Aorta (tissue), 5 donors: ENCODE measurements at regions not wholly inside any gene's neighbourhood (a gene's known extent, or its start where the extent isn't known, plus 50 kb on each side); places are given as distances from the start of the nearest gene placed in this dataset.

Experiments used
- ATAC-seq: fragments of 200-7000 bp; cut with Tn5 transposase; one replicate; pipeline ENCODE4 v1.9.1; 2022; ENCODE audit warnings: moderate library complexity; ENCODE audit not compliant: low FRiP score
- DNase-seq, 2 donors: peaks; one replicate each; pipeline ENCODE4 v3.0.0-alpha.2; 2020
- H3K27ac ChIP-seq, 2 donors: one replicate each; pipeline ENCODE4 v1.5.1; 2013; ENCODE audit warnings: low read length in 2 of 2, mild to moderate bottlenecking in 2 of 2, moderate library complexity in 2 of 2, control low read depth in 1 of 2, inconsistent platforms in 1 of 2, low read depth in 1 of 2
- H3K27me3 ChIP-seq, 2 donors: one replicate each; pipeline ENCODE4 v1.6.1; 2013; ENCODE audit warnings: control low read depth in 1 of 2, low read length in 1 of 2, mild to moderate bottlenecking in 1 of 2, moderate library complexity in 1 of 2; ENCODE audit not compliant: insufficient read depth in 2 of 2, control insufficient read depth in 1 of 2
- H3K36me3 ChIP-seq, 2 donors: one replicate each; pipeline ENCODE4 v1.6.1; 2013; ENCODE audit warnings: control low read depth in 1 of 2, low read length in 1 of 2, mild to moderate bottlenecking in 1 of 2; ENCODE audit not compliant: insufficient read depth in 2 of 2, control insufficient read depth in 1 of 2
- H3K4me1 ChIP-seq, 2 donors: one replicate each; pipeline ENCODE4 v1.6.1; 2013; ENCODE audit warnings: low read length in 2 of 2, control low read depth in 1 of 2, mild to moderate bottlenecking in 1 of 2, moderate library complexity in 1 of 2; ENCODE audit not compliant: insufficient read depth in 2 of 2, control insufficient read depth in 1 of 2
- H3K4me3 ChIP-seq, 2 donors: one replicate each; pipeline ENCODE4 v1.5.1; 2013; ENCODE audit warnings: low read length in 2 of 2, control low read depth in 1 of 2, mild to moderate bottlenecking in 1 of 2
- H3K9me3 ChIP-seq: one replicate; pipeline ENCODE4 v1.6.1; 2013; ENCODE audit warnings: mild to moderate bottlenecking, low read length; ENCODE audit not compliant: control insufficient read depth
- WGBS, 2 donors: extraction: QIAGEN DNeasy Blood & Tissue Kit; methylation state at CpG; one replicate each; pipeline ENCODE4 v1.1.7; 2013; 5-methylcytosine and 5-hydroxymethylcytosine counted together
- intact Hi-C, 2 donors: fragments of 100-400 bp; cut with DNase I; formaldehyde crosslinking; loops; one replicate each; pipeline versions ENCODE4 v1.14.2 to v1.15.0; 2022
- donor health status: healthy with polysubstance abuse.
- donor health status: Bipolar disorder and iron deficiency.
- donor health status: DM: no; HTN: no; CAD: no.
- donor health status: DM: no; HTN: no; CAD: no.
- donor health status: DM: yes; HTN: yes; CAD: no.

- H3K36me3 ChIP-seq: no peaks in the 10 kb centered on the region
- no peak overlapping the region for H3K4me3 ChIP-seq
- intact Hi-C loops: no loop called here
- H3K27ac ChIP-seq: no peak overlapping the region
- 96 to 100% methylated on average over 2 of the region's 2 CpGs for WGBS, 2 donors
- DNase-seq (no peak), ATAC-seq (no peak)
- no peaks in the 10 kb centered on the region for H3K27me3 ChIP-seq
- H3K9me3 ChIP-seq: no peaks in the 10 kb centered on the region
- H3K4me1 ChIP-seq: no peaks in the 10 kb centered on the region
These were observed 78.0 kb downstream of the KCNF1 start for GRCh38 chr2:10989782-10990181.

GRCh38 chr2:10990561-10991111, 78.9 kb downstream of the KCNF1 start:
- Histone ChIP-seq H3K27ac (no peak overlapping the region), H3K9me3 (no peaks in the 10 kb centered on the region), H3K27me3 (no peaks in the 10 kb centered on the region), H3K4me3 (no peak overlapping the region), H3K4me1 (no peaks in the 10 kb centered on the region), H3K36me3 (no peaks in the 10 kb centered on the region)
- intact Hi-C loops: no loop called here
- WGBS, 2 donors: 78 to 85% methylated on average over 5 of the region's 5 CpGs
- ATAC-seq: no peak
- peak in 1 of 2 donors; percentile 43 for DNase-seq

GRCh38 chr2:10992023-10992791, 80.5 kb downstream of the KCNF1 start:
- DNase-seq (no peak), ATAC-seq (no peak)
- Histone ChIP-seq H3K4me3 (no peak overlapping the region), H3K9me3 (no peaks in the 10 kb centered on the region), H3K36me3 (no peaks in the 10 kb centered on the region), H3K4me1 (no peaks in the 10 kb centered on the region), H3K27me3 (no peaks in the 10 kb centered on the region), H3K27ac (no peak overlapping the region)
- 81 to 82% methylated on average over 14 of the region's 14 CpGs for WGBS, 2 donors
- intact Hi-C loops: no loop called here

- 45 to 52% methylated on average over 8 of the region's 8 CpGs for WGBS, 2 donors
- no peaks in the 10 kb centered on the region for H3K9me3 ChIP-seq
- DNase-seq: no peak
- H3K36me3 ChIP-seq: no peaks in the 10 kb centered on the region
- H3K4me3 ChIP-seq: no peak overlapping the region
- ATAC-seq: no peak
- no peaks in the 10 kb centered on the region for H3K27me3 ChIP-seq
- H3K27ac ChIP-seq: no peak overlapping the region
- intact Hi-C loops: no loop called here
- no peaks in the 10 kb centered on the region for H3K4me1 ChIP-seq
These were observed 81.3 kb downstream of the KCNF1 start for GRCh38 chr2:10993001-10993481.

- H3K27me3 ChIP-seq: no peaks in the 10 kb centered on the region
- no peak overlapping the region for H3K4me3 ChIP-seq
- H3K36me3 ChIP-seq: no peaks in the 10 kb centered on the region
- H3K9me3 ChIP-seq: no peaks in the 10 kb centered on the region
- ATAC-seq: no peak
- no peaks in the 10 kb centered on the region for H3K4me1 ChIP-seq
- WGBS, 2 donors: 84 to 85% methylated on average over 13 of the region's 13 CpGs
- intact Hi-C loops: no loop called here
- DNase-seq: no peak
- no peak overlapping the region for H3K27ac ChIP-seq
These were observed 83.7 kb downstream of the KCNF1 start for GRCh38 chr2:10995366-10995970.

GRCh38 chr2:11004199-11004598, 92.5 kb downstream of the KCNF1 start:
- intact Hi-C loops: no loop called here
- Histone ChIP-seq H3K27ac (no peak overlapping the region), H3K9me3 (no peaks in the 10 kb centered on the region), H3K27me3 (peaks cover 0 to 2% of the 10 kb centered on the region in 2 donors), H3K36me3 (no peaks in the 10 kb centered on the region), H3K4me3 (no peak overlapping the region), H3K4me1 (no peaks in the 10 kb centered on the region)
- DNase-seq (no peak), ATAC-seq (no peak)
- WGBS, 2 donors: 82 to 85% methylated on average over 3 of the region's 3 CpGs

- Histone ChIP-seq H3K27ac (no peak overlapping the region), H3K9me3 (no peaks in the 10 kb centered on the region), H3K4me3 (no peak overlapping the region), H3K4me1 (no peaks in the 10 kb centered on the region), H3K36me3 (no peaks in the 10 kb centered on the region), H3K27me3 (peaks cover 0 to 2% of the 10 kb centered on the region in 2 donors)
- intact Hi-C loops: no loop called here
- 66 to 73% methylated on average over 5 of the region's 5 CpGs for WGBS, 2 donors
- ATAC-seq (no peak), DNase-seq (no peak)
These were observed 93.3 kb downstream of the KCNF1 start for GRCh38 chr2:11005032-11005431.

GRCh38 chr2:11006191-11006590, 94.5 kb downstream of the KCNF1 start:
- ATAC-seq (no peak), DNase-seq (no peak)
- H3K27ac ChIP-seq: no peak overlapping the region
- intact Hi-C loops: no loop called here
- H3K4me1 ChIP-seq: no peaks in the 10 kb centered on the region
- peaks cover 0 to 2% of the 10 kb centered on the region in 2 donors for H3K27me3 ChIP-seq
- H3K4me3 ChIP-seq: no peak overlapping the region
- H3K9me3 ChIP-seq: peaks cover 3% of the 10 kb centered on the region
- 81 to 86% methylated on average over 8 of the region's 8 CpGs for WGBS, 2 donors
- no peaks in the 10 kb centered on the region for H3K36me3 ChIP-seq
